Skeletal muscle tissue (tissue), 3 donors: ENCODE measurements at regions not wholly inside any gene's neighbourhood (a gene's known extent, or its start where the extent isn't known, plus 50 kb on each side); places are given as distances from the start of the nearest gene placed in this dataset.

Source experiments
- H3K27ac ChIP-seq: one replicate; pipeline ENCODE4 v1.7.0; 2013; ENCODE audit warnings: mild to moderate bottlenecking, low read depth, low read length, inconsistent platforms
- H3K27me3 ChIP-seq, 3 donors: one replicate each; pipeline ENCODE4 v1.7.0; 2013; ENCODE audit warnings: low read length in 3 of 3; ENCODE audit not compliant: control insufficient read depth in 3 of 3, insufficient read depth in 3 of 3
- H3K36me3 ChIP-seq, 3 donors: one replicate each; pipeline ENCODE4 v1.7.0; 2013; ENCODE audit warnings: low read length in 3 of 3; ENCODE audit not compliant: control insufficient read depth in 3 of 3, insufficient read depth in 3 of 3
- H3K4me1 ChIP-seq, 3 donors: one replicate each; pipeline ENCODE4 v1.7.0; 2013; ENCODE audit warnings: low read length in 3 of 3, mild to moderate bottlenecking in 3 of 3; ENCODE audit not compliant: control insufficient read depth in 3 of 3, insufficient read depth in 3 of 3
- H3K4me3 ChIP-seq, 3 donors: one replicate each; pipeline ENCODE4 v1.7.0; 2013; ENCODE audit warnings: low read length in 3 of 3
- H3K9ac ChIP-seq, 3 donors: one replicate each; pipeline ENCODE4 v1.7.0; 2013; ENCODE audit warnings: low read length in 3 of 3, mild to moderate bottlenecking in 3 of 3, moderate library complexity in 2 of 3, low read depth in 1 of 3
- H3K9me3 ChIP-seq, 3 donors: one replicate each; pipeline ENCODE4 v1.7.0; 2013; ENCODE audit warnings: low read length in 3 of 3; ENCODE audit not compliant: control insufficient read depth in 3 of 3
- donor health status: Osteomylitis.

DNA sequence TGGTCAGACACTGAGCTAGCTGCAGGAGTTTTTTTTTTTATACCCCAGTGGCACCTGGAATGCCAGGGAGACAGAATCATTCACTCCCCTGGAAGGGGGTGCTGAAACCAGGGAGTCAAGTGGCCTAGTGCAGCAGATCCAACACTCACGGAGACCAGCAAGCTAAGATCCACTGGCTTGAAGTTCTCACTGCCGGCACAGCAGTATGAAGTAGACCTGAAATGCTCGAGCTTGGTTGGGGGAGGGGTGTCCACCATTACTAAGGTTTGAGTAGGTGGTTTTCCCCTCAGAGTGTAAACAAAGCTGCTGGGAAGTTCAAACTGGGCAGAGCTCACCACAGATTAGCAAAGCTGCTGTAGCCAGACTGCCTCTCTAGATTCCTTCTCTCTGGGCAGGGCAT, 537.9 kb upstream of the LCORL start:
- H3K27me3 ChIP-seq = no peaks in the 10 kb centered on the region

DNA sequence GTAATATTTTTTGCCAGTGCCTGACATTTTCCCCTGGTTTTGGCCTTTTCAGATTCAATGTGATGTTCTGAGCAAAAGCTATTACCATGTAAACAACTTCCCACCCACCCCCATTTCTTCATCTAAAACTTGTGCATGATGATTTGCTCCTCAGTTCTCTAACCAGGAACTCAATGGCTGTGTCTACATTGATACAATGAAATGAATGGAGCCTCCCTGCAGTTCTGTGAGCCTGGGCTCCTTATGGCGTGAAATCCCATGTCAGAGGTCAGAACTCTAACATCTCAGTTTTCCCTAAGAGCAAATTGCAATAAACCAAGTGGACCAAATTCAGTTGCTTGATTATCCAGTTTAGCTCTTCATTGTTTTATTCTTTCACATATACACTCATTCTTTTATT, 534.8 kb upstream of the LCORL start:
- Histone ChIP-seq H3K27ac (no peak overlapping the region), H3K4me3 (no peak overlapping the region)

More for the DNA sequence above, 537.9 kb upstream of the LCORL start:
- no peaks in the 10 kb centered on the region for H3K4me1 ChIP-seq
- no peak overlapping the region for H3K9ac ChIP-seq
- H3K4me3 ChIP-seq = no peak overlapping the region
- no peaks in the 10 kb centered on the region for H3K36me3 ChIP-seq
- no peak overlapping the region for H3K27ac ChIP-seq
- no peaks in the 10 kb centered on the region for H3K9me3 ChIP-seq

DNA sequence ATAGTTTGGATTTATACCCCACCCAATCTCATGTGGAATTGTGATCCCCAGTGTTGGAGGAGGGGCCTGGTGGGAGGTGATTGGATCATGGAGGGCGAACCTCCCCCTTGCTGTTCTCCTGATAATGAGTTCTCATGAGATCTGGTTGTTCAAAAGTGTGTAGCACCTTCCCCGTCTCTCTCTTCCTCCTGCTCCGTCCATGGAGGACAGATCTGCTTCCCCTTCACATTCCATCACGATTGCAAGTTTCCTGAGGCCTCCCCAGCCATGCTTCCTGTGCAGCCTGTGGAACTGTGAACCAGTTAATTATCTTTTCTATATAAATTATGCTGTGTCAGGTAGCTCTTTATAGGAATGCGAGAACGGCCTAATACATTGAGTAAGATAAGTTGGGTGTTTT, 518.8 kb upstream of the LCORL start:
- Histone ChIP-seq H3K27ac (no peak overlapping the region), H3K4me3 (no peak overlapping the region), H3K36me3 (no peaks in the 10 kb centered on the region), H3K4me1 (no peaks in the 10 kb centered on the region), H3K9ac (no peak overlapping the region), H3K27me3 (no peaks in the 10 kb centered on the region), H3K9me3 (no peaks in the 10 kb centered on the region)

More for the DNA sequence above, 534.8 kb upstream of the LCORL start:
- Histone ChIP-seq H3K9me3 (no peaks in the 10 kb centered on the region), H3K9ac (no peak overlapping the region), H3K4me1 (no peaks in the 10 kb centered on the region), H3K36me3 (no peaks in the 10 kb centered on the region), H3K27me3 (no peaks in the 10 kb centered on the region)

GRCh38 chr4:18538121-18538520, 516.6 kb upstream of the LCORL start:
- no peak overlapping the region for H3K4me3 ChIP-seq
- no peaks in the 10 kb centered on the region for H3K36me3 ChIP-seq
- H3K9me3 ChIP-seq = no peaks in the 10 kb centered on the region
- H3K27me3 ChIP-seq = no peaks in the 10 kb centered on the region
- no peak overlapping the region for H3K27ac ChIP-seq
- H3K9ac ChIP-seq = no peak overlapping the region
- no peaks in the 10 kb centered on the region for H3K4me1 ChIP-seq

DNA sequence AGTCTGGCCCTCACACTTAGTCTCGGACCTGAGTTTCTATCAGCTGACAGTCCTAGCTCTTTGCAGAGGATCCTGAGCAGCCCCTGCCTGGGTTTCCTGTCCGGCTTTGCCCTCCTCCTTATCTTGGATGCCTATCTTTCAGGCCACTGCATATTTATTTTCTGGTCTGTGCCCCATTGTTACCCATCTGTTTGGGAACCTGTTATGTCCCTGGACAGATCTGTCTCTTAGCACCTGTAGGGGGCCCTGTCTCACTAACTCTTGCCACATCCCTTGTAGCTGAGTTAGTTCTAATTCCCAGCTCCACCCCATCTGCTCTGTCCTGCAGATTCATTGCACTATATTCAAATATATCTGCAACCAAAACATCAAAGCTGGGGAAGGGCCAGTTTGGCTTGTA, 514.9 kb upstream of the LCORL start:
- Histone ChIP-seq H3K9me3 (no peaks in the 10 kb centered on the region), H3K9ac (no peak overlapping the region), H3K4me1 (no peaks in the 10 kb centered on the region), H3K27ac (no peak overlapping the region), H3K36me3 (no peaks in the 10 kb centered on the region), H3K4me3 (no peak overlapping the region), H3K27me3 (no peaks in the 10 kb centered on the region)

DNA sequence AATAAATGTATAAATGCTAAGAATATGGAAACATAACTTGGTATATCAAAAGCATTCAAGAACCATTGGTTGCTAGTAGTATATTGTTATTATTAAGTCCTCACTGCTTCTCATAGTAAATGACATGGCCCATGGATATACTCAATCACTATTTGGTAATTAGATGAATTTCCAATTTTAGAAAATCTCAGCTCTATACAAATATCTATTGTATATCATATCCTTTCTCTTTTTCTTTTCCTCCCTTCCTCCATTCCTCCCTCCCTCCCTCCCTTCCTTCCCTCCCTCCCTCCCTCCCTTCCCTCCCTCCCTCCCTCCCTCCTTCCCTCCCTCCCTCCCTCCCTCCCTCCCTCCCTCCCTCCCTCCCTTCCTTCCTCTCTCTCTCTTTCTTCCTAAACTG, 514.4 kb upstream of the LCORL start:
- Histone ChIP-seq H3K9ac (no peak overlapping the region), H3K27ac (no peak overlapping the region), H3K4me3 (no peak overlapping the region), H3K4me1 (no peaks in the 10 kb centered on the region), H3K9me3 (no peaks in the 10 kb centered on the region), H3K36me3 (no peaks in the 10 kb centered on the region), H3K27me3 (no peaks in the 10 kb centered on the region)

DNA sequence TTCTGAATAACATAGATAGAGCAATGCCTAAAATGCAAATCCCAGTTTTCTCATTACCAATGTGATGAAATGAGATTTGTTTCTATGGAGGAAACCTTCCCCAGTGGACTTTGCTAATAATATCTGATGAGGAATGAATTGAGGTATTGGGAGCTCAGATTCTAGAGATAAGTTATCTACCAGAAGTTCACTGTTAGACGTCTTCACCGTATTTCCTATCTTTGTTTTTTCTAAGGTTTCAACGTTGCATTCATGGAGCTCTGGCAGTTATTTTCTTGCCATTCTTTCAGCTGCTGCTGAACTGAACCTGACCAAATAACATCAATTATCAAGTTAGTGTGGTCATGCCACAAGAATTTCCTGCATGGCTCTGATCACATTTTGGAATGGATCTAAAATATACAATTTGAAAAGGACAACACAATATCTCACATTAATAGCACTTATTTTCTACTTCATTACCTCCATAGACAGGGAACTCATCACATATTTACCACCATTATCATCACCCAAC, 511.8 kb upstream of the LCORL start:
- Histone ChIP-seq H3K9me3 (no peaks in the 10 kb centered on the region), H3K27ac (no peak overlapping the region), H3K4me1 (no peaks in the 10 kb centered on the region), H3K27me3 (no peaks in the 10 kb centered on the region), H3K9ac (no peak overlapping the region), H3K36me3 (no peaks in the 10 kb centered on the region), H3K4me3 (no peak overlapping the region)

DNA sequence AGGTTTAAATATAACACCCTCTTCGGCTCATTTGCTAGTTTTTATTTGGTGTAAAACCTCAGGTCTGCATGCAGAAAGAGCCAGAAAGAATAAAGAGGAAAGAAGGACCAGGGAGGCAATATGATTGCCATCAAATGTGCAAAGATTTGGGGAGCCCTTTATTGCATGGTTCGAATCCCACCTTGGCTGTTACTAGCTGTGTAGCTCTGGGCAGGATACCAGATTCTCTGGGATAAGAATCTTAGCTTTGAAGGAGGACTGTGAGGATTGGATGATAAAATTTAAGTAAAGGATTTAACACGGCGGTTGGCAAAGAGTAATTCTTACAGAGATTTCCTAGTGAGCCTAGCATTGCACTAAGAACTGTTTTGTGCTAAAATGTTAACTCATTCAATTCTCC, 510.2 kb upstream of the LCORL start:
- Histone ChIP-seq H3K9me3 (no peaks in the 10 kb centered on the region), H3K4me3 (no peak overlapping the region), H3K27me3 (no peaks in the 10 kb centered on the region), H3K4me1 (no peaks in the 10 kb centered on the region), H3K36me3 (no peaks in the 10 kb centered on the region), H3K9ac (no peak overlapping the region), H3K27ac (no peak overlapping the region)

GRCh38 chr4:18529482-18529881, 507.9 kb upstream of the LCORL start:
- Histone ChIP-seq H3K4me3 (no peak overlapping the region), H3K27ac (no peak overlapping the region), H3K27me3 (no peaks in the 10 kb centered on the region), H3K9me3 (no peaks in the 10 kb centered on the region), H3K9ac (no peak overlapping the region), H3K36me3 (no peaks in the 10 kb centered on the region), H3K4me1 (no peaks in the 10 kb centered on the region)

DNA sequence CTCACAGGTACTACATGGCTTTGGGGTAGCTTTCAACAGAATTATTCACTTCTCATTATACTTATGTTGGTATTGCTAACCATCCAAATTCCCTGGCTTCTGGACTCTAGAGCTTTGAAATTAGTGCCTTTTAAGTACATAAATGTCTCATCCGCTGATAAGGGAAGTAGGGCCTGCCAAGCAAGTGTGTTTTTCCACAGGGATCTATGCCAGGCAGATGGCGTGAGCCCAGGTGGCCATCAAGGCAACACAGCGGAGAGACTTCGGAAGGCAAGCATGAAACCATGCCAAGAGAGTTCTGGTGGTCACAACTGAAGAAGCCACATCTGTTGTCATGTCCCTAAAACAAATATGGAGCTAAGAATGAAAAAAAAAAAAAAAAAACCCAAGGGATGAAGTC, 503.1 kb upstream of the LCORL start:
- no peaks in the 10 kb centered on the region for H3K9me3 ChIP-seq
- no peaks in the 10 kb centered on the region for H3K27me3 ChIP-seq
- no peaks in the 10 kb centered on the region for H3K4me1 ChIP-seq
- no peak overlapping the region for H3K27ac ChIP-seq
- H3K9ac ChIP-seq = no peak overlapping the region
- H3K4me3 ChIP-seq = no peak overlapping the region
- no peaks in the 10 kb centered on the region for H3K36me3 ChIP-seq

DNA sequence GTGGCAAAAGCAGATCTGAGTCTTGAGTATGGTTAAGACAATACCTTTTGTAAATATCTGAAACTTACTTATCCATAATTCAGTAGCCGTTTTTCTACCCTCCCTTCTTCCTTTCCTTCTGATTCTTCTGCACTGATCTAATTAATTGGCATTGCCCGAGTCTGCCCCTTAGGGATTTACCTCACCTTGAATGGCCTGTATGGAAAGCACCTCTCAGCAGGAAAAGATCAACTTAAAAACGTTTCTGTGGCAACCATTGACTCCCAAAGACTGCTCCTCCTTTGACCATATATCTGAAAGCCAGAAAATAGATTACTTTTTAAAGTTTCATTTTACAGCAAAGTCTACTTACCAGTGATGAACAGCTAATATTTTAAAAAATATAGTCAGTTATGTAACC, 496.5 kb upstream of the LCORL start:
- Histone ChIP-seq H3K36me3 (no peaks in the 10 kb centered on the region), H3K9me3 (no peaks in the 10 kb centered on the region), H3K9ac (no peak overlapping the region), H3K27ac (no peak overlapping the region), H3K27me3 (no peaks in the 10 kb centered on the region), H3K4me1 (no peaks in the 10 kb centered on the region), H3K4me3 (no peak overlapping the region)
